ENCODE measurements at regions not wholly inside any gene's neighbourhood (a gene's known extent, or its start where the extent isn't known, plus 50 kb on each side); places are given as distances from the start of the nearest gene placed in this dataset.

DNA sequence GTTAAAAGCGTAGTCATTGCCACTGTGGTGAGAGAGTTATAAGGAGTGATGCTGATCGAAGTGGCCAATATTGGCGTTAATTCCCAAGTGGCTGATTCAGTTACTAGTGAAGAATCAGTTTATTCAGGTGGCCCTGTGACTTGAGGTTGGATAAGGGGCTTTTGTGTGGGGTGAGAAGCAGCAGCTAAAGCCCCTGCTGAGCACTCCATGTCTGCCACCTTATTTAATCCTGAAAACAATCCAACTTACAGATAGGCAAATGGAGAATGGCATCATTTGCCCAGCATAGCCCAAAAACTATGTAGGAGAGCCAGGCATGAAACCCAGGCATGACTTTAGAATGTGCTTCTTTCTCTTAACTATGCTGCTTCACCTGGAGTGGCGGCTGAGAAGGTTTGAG is 222.8 kb upstream of the KLF6 start:
- DNase-seq (ENCODE audit: low read depth in 3 of 3, low spot score in 1 of 3), result no peak

DNA sequence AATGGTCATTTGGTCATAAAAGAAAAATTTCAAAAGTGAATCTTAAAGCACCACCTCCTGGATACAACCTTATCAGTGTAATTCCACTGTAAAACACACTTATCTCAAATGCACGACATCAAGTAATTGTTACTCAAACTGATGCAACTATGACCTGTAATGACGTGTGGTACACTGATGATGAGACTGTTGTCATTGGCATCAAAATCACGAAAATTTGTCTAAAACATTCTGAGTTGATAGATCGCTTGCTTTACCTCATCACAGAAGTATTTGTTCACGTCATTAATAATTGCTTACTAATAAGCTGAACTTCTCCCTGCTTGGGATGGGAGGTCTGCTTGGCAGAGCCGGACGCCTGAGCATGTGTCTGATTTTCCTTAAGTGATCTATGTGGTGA is 221.8 kb upstream of the KLF6 start:
- no peak for DNase-seq (ENCODE audit: low read depth in 3 of 3, low spot score in 1 of 3)

DNA sequence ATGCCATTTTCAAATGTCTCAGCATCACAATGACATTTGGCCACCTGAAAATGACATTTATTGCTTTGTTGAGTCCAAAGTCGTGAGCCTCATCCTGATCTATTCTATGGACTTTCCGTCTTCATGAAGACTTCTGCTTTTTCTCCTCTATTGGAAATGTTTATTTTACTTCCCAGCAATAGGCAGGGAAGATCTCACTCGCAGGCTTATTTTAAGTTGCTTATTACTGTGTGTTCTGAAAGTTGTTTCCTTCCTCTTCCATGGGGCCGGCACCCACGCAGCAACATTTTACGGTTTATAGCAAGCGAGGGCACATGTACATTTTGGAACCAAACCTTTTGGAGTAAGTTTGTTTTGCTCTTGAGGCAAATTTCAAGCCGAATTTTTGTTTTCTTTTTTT is 221.0 kb upstream of the KLF6 start:
- DNase-seq (ENCODE audit: low read depth in 3 of 3, low spot score in 1 of 3), result no peak

DNA sequence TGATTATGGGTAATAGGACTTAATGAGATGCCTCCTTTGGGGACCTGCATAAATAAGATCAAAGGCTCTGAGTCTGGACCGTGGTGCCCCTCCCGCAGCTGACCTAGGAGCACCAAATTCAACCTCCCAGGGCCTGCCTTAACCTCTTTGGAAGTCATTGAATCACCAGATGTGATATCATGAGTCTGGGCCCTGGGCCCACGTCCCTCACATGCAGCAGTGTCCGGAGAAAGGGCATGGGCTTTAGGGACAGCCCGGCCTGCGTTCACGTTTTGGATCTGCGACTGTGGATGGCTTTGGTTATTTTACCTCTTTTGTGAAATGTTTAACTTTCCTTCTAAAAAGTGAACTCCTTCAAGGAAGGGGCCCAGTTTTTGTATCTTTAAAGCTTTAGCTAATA is 220.0 kb upstream of the KLF6 start:
- no peak for DNase-seq (ENCODE audit: low read depth in 3 of 3, low spot score in 1 of 3)

DNA sequence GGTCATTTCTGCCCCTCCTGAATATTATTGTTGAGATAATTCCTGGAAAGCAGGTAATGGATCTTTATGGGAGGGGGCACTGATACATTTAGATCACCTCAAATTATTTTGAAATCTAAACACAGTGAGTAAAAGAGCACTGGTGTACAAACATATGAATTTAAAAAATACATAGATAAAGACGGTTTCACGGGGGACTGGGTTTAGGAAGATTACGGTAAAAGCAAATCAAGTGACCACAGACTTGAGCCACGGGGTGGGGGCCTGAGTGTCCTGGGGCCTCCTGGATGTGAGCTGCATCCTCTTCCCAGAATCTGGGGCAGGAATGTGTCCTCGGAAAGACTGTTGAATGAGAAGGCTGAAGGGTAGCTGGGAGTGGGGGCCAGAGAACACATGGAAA is 219.1 kb upstream of the KLF6 start:
- DNase-seq (ENCODE audit: low read depth in 3 of 3, low spot score in 1 of 3), result no peak

DNA sequence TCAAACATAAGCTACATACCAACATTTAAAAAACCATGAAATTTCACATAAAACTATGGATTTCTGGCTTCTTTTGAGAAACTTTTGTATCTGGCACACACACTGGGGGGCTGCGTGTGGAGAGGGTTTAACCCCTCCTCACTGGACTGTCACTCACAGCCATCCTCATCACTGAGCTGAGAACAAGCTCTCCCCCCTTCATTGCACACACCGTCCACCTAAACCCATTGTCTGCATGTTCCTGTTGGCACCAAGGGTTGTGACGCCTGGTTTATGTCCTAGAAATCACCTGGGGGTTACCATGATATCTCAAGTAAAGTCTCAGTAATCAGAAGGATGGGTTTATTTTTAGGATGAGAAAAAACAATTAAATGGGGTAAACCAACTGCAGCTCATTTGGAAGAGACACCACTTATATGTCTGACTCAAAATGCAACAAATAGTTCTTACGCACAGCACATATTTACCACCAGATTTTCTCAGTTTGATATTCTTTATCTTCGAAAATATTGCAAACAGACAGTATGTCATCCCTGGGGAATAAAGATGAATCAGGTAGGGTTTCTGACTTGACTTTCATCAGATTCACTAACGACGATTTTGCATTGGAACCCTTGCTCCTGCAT is 218.5 kb upstream of the KLF6 start:
- DNase-seq (ENCODE audit: low read depth in 3 of 3, low spot score in 1 of 3), result no peak

DNA sequence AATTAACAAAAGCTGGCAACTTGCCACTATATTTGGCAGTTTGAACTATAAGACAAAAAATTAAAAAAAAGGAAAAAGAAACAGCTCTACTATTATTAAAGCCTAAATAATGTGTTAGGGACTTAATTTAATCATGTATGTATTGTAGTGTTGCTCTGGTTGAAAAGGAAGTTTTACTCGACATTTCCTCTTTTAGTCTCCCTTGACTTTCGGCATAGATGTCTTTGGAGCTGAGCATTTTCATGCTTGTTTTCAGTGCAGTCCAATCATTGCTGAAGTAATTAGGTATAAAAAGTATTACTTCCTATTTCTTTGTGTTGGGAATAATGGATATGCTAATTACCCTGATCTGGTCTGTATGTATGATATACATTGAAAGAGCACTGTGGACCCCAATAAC is 216.8 kb upstream of the KLF6 start:
- DNase-seq (ENCODE audit: low read depth in 3 of 3, low spot score in 1 of 3), result no peak

DNA sequence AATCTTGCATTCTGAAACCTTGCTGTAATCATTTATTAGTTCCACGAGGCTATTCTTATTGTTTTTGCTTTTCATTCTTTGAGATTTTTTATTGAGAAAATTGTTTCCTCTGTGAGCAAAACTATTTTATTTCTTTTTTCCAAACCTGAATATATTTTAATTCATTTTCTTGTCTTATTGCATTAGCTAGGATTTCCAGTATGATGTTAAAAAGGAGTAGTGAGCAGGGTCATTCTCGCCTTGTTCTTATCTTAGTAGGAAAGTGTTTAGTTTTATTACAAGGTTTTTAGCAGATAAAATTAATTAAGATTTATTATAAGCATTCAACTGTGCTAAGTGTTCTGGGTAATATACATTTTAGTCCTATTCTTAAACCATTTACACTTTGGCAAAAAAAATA is 214.6 kb upstream of the KLF6 start:
- DNase-seq (ENCODE audit: low read depth in 3 of 3, low spot score in 1 of 3), result no peak

DNA sequence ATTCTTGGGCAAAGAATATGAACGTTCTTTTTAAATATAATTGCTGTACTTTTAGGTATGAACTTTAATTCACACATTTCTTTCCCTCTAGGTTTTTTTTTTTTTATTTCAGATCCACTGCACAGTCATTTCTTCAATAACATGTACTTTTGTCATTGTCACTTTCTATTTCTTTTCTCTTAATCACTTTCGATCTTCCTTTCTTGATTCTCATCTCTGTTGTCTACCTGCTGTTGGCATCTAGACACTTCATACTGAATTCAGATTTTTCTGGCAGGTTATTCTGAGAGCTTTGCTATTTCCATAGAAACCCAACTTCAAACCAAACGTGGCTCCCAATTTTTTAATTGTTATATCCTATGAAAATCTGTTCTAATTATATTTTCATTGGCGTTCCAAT is 211.7 kb upstream of the KLF6 start:
- DNase-seq (ENCODE audit: low read depth in 3 of 3, low spot score in 1 of 3), result no peak

DNA sequence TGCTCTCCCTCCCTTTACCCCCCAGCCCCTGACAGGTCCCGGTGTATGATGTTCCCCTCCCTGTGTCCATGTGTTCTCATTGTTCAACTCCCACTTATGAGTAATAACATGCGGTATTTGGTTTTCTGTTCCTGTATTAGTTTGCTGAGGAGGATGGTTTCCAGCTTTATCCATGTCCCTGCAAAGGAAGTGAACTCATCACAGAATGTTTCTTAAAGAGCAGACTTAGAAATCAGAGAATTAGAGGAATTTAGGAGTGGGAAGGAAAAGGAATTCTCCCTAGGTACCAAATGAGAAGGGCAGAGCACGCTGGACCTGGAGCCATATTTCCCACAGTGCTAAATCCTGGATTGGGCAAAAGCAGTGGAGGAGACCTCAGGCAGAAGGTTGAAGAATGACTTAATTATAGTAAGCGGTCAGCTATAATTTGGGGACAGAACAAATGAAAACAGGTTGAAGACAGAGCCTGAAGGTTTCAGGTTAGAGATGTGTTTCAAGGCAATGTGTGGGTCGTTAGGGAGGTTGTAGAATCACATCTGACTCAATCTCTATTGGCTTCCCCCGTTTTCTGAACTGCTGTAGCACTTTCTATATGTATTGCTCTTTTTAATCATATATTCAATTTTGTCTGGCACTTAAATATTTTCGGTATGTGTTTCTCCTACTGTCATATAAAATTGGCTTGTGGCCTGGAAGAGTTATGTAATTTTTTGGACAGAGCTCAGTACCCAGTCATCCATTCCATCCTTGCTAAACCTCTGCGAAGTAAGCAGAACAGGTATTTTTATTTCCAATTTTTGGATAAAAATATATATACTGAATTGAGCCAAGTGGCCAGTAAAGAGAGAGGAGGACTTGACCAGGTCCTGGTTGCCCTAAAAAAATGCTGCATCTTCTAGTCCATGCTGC is 210.5 kb upstream of the KLF6 start:
- no peak for DNase-seq (ENCODE audit: low read depth in 3 of 3, low spot score in 1 of 3)

DNA sequence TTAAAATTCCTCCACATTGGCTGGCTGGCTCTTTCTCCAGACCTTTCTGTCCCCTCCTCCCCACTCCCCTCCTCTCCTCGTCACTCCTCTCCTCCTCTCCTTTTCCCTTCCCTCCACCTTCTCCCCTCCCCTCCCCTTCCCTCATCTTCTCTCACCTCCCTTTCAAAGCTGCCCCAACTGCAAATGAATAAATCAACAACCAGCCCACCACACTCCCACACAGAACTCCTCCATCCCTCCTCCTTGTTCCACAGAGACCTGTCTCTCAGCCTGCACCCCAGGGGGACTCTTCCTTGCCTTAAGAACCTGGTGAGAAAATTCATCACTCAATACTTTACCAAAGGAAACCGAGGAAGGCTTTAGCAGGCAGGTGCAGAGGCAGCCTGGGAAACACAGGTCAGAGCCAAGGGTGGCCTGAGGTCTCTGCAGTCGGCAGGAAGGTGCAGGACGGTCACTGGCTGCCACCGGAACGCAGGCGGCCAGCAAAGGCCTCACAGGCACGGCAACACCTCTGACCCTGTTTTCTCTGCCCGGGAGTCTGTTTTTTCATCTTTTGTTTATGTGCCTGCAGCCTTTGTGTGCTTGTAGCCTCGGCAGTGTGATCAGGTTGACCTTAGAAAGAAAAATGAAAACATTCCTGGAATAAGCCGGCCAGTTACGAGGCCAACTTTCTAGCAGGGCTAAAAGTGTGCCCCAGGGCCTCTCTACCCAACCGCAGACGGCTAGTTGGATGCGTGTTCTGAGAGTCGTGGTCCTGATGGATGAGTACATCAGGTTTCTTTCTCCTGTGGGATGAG is 207.6 kb upstream of the KLF6 start:
- no peak for DNase-seq (ENCODE audit: low read depth in 3 of 3, low spot score in 1 of 3)

DNA sequence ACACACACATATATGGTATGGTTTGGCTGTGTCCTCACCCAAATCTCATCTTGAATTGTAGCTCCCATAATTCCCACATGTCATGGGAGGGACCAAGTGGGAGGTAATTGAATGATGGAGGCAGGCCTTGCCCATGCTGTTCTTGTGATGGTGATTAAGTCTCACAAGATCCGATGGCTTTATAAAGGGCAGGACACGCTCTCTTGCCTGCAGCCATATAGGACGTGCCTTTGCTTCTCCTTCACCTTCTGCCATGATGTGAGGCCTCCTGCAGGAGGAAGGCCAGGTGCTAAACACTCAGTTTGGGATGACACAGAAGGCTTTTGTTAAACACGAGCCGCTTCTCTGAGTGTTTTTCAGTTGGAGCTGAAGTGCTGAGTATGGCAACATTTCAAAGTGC is 205.3 kb upstream of the KLF6 start:
- no peak for DNase-seq (ENCODE audit: low read depth in 3 of 3, low spot score in 1 of 3)

DNA sequence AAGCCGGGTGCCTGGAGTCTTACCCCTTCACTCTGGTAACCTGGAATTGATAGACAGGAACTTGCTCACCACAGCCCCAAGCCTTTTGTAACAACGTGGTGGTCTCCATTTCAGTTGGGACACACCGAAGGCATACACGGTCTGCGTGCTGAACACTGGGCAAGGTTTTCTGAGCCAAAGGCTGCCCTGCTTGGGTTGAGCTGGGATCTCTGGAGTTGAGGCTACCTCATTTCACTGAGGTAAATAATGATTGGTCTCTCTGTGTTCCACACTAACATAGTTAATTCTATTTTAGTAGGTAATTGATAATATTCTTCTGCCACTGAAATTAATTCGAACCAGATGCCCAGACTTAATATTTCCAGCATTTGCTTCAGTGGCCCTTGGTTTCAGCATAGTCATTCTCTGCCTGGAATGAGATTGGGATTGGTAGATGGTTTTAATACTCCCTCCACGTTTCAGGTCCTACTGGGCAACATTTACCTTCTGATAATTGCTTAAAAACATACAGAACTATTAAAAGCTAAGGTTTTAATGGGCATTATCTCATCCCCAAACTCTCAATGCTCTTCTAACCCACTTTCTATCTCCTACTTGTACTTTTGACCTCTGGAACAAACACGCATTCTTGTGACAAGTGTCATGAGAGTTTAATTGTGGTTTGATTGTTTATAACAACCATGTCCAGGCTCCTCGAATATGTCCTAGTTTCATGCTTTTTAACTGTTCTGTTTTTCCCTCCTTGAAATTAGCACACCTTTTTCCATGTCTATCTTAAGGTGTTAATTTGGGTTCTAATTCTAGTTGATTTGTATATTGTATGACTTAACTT is 202.3 kb upstream of the KLF6 start:
- no peak for DNase-seq (ENCODE audit: low read depth in 3 of 3, low spot score in 1 of 3)

DNA sequence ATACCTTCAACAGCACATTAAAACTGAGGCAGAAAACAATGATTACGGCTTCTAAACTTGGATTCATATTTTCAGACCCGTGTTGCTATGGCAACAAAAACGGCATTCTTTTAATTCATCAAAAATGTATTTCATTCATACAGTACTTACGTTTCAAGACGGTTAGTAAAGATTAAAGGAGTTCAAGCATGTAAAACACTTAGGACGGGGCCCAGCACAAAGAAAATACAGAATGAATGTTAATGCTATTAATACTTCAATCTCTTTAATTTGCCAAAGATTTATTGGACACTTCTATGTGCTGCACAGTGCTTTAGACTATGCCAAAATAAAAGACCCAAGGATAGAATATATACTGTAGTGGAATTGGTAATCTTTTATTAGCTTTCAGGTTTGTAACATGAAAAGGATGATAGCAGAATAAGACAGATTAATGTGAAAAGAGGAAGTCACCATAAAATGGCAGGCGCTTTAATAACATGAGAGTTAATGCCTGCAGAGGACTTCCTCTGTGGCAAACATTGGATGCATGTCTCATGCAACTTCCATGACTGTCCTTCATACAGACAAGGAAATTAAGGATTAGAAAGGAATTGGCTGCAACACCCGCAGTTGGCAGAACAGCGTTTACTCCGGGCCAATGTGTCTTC is 201.6 kb upstream of the KLF6 start:
- DNase-seq (ENCODE audit: low read depth in 3 of 3, low spot score in 1 of 3), result no peak

DNA sequence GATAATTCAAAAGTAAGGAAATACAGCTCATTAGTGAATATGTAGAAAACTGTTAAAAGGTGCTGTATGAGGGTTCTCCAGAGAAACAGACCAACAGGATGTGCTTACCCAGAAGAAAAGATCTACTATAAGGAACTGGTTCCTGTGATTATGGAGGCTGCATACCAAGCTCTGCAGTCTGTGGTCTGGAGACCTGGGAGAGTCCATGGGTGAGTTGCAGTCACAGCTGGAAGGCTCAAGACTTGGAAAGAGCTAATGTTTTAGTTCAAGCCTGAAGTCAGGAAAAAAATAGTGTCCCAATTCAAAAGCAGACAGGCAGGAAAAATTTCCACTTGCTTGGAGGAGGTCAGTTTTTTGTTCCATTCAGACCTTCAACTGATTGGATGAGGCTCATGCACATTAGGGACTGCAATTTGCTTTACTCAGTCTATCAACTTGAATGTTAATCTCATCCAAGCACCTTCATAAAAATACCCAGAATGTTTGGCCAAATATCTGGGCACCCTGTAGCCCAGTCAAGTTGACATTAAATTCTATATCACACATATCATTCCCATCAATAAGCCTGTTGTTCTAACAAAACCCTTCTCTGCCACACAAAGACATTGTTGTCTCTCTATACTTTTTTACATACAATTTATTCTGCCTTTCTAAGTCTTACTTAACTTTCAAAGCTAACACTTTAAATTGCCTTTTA is 197.9 kb upstream of the KLF6 start:
- DNase-seq (ENCODE audit: low read depth in 3 of 3, low spot score in 1 of 3), result no peak

DNA sequence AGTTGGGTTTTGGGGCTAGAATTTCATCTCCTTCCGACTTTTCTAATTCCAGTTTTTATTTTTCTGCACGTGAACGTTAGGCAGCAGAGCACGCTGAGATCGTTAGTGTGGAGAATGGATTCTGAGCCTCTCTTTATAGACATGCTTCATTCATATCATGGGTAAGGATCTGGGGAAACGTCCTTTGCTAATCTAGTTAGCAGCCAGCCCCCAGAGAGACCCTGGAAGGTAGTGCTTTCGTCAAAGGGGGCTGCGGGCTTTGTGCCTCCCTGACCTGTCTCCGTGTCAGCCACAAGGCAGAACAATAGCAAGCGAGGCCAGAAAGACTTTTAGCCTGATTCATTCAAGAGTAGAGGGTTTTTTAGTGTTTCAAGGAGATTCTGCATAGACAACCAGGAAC is 196.3 kb upstream of the KLF6 start:
- no peak for DNase-seq (ENCODE audit: low read depth in 3 of 3, low spot score in 1 of 3)

DNA sequence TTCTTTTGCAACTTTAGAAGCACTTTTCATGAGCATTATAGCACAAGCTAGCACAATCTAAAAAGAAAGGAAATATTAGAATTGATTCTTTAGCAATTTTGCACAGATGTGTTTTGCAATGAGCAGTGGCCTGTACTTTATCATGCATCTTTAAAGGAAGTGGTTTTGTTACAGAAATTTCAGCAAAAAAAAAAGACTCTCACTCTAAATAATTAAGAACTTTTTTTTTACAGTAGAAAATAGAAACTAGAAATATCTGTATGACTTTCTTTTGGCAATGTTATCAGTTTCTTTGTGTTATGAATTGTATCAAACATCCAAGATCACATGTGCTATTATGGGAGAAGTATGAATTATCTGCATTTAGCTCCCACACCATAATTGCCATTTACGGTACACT is 195.7 kb upstream of the KLF6 start:
- DNase-seq (ENCODE audit: low read depth in 3 of 3, low spot score in 1 of 3), result no peak

DNA sequence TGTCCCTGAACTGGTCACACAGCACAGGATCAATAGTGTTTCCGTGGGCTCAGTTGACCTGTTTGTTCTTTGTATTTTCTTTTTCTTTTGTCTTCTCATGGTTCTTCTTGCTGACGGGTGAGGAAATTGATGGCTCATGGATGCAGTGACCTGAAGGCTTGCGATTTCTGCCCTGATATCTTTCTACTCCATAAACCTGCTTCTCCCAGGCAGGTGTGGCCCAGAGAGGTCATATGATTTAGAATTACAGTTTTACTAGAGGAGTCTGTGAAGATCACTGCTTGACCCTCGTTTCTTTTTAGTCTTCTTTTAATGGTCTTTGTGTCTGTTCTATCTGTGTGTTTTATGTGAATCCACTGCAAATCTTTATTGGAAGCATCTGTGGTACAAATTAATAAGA is 195.1 kb upstream of the KLF6 start:
- no peak for DNase-seq (ENCODE audit: low read depth in 3 of 3, low spot score in 1 of 3)

DNA sequence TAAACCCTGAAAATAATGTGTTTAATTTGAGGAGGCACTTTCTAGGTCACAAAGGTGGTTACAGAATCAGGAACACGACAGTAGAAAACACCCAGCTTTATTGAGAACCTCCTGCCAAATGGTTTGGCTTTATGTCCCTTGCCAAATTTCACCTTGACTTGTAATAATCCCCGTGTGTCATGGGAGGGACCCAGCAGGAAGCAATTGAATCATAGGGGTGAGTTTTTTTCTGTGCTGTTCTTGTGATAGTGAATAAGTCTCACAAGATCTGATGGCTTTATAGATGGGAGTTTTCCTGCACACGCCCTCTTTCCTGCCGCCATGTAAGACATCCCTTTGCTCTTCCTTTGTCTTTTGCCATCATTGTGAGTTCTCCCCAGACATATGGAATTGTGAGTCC is 193.8 kb upstream of the KLF6 start:
- no peak for DNase-seq (ENCODE audit: low read depth in 3 of 3, low spot score in 1 of 3)

DNA sequence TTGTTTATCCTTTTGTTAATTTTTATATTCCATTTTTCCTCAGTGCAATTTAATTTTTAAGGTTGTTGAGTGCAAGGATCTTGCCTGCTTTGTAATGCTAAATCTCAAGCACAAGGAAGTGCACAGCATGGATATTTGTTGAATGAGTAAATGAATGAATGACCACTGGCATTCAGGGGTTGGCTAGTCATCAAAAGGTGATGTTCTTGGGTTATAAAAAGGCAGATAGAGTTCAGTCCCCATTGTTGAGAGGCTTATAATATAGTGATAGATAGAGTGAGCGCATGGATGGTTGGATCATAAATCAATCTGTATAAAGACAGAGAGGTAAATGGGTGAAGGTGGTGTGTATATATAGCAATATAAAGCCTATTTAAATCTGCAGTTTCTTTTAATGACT is 193.2 kb upstream of the KLF6 start:
- DNase-seq (ENCODE audit: low read depth in 3 of 3, low spot score in 1 of 3), result no peak

Data from stimulated activated CD4-positive, alpha-beta T cell treated with anti-CD3 and anti-CD28 coated beads, TNF-alpha, amount 100 ng/mL, for 1 hour (primary cell).